ENCODE measurements at regions not wholly inside any gene's neighbourhood (a gene's known extent, or its start where the extent isn't known, plus 50 kb on each side); places are given as distances from the start of the nearest gene placed in this dataset.

- TF ChIP-seq CTCF (conservative IDR thresholded peaks at IDR 0.05) (no peak), EZH2 (IDR thresholded peaks at IDR 0.05; ENCODE audit: low read depth) (no peak)
Observed at GRCh38 chrX:112313201-112313600, 230.6 kb upstream of the TRPC5 start.
